Erythroblast (primary cell): ENCODE measurements at regions not wholly inside any gene's neighbourhood (a gene's known extent, or its start where the extent isn't known, plus 50 kb on each side); places are given as distances from the start of the nearest gene placed in this dataset.

Experiments used
- GATA1 ChIP-seq: IDR thresholded peaks from 2 replicates; pipeline ENCODE4 v1.6.1; 2011; ENCODE audit warnings: low read depth, mild to moderate bottlenecking, control low read depth, low read length, moderate library complexity
- POLR2A ChIP-seq: IDR thresholded peaks from 2 replicates; pipeline ENCODE4 v1.6.1; 2011; ENCODE audit warnings: mild to moderate bottlenecking, low read length

DNA sequence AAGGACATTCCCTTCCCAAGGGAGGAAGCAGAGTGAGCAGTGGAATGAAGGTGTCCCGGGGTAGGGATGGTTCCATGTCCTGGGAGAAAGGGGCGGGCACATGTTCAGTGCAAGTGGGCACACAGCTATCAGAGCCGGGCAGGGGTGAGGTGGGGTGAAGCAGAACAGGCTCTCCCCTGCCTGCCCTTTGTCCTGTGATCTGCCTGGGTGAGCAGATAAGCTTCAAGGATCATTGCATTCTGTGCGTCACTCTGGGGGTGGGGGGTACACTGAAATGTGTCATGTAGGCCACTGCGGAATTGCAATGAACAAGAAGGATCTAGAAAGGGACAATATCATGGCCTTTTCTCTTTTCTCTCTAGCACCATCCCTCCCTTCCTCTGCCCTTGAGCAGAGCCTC is 61.7 kb upstream of the SHB start:
- TF ChIP-seq POLR2A (no peak), GATA1 (no peak)
